Kidney capillary endothelial cell (primary cell): ENCODE measurements at regions not wholly inside any gene's neighbourhood (a gene's known extent, or its start where the extent isn't known, plus 50 kb on each side); places are given as distances from the start of the nearest gene placed in this dataset.

ENCODE experiments used
- DNase-seq: peaks from one replicate; pipeline ENCODE4 v3.0.0-alpha.2; 2018; ENCODE audit warnings: low spot score

DNA sequence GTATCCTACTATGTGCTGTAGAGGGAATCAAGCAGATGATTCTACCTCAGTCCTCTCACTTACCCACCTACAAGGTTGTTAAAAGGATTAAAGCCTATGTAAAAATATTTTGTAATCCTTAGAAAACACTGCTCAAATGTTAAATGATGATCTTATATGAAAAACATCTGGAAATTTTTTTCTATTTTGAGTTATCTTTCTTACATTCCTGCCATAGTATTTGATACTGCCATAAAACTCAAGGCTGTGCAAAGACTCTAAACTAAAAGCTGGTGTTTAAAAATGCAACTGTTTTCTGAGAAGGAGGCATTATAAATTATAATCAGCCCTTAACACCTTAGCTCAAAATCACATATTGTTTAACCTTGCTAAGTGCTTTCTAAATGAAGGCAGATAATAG lies 474.2 kb downstream of the PRELID2 start:
- DNase-seq = no peak

DNA sequence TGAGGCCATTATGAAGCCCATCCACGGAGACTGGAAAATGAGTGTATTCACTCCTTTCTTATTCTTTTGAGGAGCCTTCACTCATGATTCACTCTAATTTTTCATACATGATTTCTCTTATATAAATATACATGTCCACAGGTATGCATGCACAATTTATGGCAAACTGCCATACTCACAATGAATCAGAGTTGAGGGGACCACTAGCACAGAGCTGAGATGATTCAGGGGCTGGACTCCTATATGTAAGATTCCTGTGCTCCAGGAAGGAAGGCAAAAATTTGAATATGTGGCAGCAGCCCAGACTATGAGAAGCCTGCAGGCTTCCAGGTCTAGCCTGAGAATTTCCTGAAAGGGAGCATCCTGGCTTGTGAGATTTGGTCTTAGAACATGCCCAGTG lies 484.6 kb downstream of the PRELID2 start:
- peak; percentile 15 for DNase-seq

DNA sequence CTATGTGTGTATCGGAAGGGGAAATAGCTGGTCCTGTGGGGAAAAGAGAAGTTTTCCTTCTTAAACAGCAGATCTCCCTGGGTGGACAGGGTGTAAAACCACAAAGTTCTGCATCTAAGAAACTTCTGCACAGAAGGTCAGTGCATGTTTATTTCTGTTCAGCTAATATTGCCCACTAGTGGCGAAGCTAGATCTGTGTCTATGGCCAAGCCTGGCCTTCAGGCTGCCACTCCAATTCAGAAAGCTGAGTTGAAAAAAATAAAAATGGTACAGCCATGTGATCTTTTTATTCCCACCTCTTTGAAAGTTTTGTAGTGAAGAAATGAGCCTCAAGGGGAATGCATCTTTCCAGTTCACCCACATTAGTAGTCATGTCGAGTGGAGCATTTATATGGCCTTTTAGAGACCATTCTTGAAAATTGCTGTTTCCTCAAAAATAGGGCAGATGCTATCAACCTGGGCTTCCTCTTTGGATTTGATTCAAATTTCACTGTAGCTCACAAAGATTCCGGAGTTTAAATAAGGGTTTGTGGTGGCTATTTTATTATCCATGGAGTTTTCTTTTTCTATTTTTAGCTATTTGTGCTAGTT lies 488.0 kb downstream of the PRELID2 start:
- DNase-seq = peak; percentile 23

DNA sequence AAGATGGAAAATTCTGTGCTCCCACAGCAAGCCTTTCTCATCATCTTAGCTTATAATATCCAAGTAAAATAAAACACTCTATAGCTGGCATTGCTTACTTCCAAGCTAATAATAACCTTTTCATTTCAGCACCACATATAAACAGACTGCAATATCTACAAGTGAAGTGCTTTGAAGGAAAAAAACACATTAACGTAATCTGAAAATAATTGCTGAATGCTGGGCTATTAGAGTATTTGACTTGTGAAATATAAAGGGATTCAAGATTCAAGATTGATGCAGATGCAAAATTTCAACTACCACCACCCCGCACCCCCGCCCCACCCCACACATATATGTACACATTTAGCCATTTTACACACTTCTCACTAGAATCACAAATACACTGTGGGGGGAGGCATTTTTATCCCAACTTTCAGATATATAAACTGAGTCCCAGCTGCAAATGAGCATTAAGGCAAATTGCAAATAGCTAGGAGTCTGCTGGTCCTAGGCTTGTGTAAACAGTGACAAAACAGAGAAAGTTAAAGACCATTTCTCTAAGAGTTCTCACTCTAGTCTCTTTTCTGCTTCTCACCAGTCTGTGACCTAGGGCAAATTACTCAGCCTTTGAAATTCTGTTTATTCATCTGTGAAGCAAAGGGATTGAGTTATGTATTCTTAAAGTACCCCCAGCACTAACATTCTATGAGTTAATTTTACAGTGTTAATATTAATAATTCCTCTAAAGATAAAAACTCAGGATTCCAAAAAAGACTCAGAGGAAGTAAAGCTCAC lies 489.4 kb downstream of the PRELID2 start:
- DNase-seq = no peak

DNA sequence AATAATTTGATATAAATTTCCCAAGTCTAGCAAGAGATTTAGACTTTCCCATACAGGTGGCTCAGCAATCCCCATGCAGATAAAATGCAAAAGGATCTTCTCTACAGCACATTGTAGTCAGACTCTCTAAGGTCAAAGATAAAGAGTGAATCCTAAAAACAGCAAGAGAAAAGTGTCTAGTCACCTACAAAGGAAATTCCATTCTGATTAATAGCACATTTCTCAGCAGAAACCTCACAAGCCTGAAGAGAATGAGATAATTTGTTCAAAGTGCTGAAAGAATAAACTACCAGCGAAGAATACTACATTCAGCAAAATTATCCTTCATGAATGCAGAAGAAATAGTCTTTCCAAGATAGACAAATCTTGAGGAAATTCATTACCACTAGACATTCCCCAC lies 493.3 kb downstream of the PRELID2 start:
- no peak for DNase-seq

DNA sequence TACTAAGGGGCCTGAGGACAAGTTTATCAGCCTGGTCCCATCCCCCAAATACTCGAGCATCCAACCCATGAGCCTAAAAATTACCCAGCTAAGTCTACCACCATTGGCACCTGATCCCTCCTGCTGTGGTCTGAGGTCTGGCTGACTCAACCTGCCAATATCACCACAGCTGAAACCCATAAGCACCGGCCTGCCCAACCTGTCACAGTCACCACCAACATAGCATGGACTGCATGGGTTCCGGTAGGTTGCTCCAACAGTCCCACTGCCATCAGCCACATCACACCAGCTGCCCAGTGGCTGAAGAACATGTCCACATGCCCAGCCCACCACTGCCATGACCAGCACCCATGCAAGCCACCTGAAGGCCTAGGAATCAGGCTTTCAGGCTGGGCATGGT lies 495.0 kb downstream of the PRELID2 start:
- no peak for DNase-seq

DNA sequence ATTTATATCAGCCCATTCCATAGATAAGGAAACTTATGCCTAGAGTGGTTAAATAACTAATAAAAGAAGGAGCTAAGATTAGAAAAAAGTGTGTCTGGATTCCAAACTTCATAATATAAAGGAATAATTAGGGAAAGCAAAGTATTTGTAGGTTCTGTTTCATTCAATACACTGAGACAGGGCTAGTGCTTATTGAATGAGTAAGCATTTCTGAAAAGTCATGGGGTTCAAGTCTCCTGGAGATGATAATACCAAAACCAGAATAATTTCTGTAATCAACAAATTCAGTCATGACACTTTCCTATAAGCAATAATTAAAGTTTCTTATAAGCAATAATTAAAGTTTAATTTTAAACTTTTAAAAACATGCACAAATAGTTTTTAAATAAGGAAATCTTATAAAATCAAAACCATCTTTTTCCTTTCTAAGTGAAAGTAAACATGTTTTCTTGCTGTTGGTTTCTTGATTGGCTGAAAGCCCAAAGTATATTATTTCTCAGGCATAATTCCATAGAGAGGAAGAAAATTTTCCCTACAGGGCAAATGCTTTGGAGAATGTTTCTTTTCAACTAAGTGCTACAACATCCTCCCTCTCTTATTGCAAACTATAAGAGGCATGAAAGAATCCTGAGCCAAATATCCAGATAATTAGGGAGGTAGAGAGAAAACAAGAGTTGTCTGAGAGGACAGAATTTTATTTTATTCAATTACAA lies 510.2 kb downstream of the PRELID2 start:
- DNase-seq = no peak

DNA sequence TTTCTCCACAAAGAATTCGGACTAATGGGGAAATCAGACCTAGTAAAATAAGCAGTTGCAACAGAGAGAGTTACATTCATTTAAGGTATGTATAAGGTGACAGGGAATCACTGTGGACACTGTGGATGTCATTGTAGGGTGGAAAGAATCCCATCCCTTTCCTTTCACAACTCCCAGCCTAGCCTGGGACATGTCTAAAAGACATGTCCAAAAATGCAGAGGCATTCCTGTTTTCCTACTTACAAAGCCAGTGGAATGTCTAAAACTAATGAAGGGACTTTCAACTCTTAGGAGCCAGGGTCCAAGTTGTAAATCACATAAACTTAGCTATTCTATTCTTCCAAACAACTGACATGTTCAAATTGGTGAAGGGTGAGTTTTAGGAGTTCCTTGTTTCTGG lies 511.0 kb downstream of the PRELID2 start:
- DNase-seq = no peak

DNA sequence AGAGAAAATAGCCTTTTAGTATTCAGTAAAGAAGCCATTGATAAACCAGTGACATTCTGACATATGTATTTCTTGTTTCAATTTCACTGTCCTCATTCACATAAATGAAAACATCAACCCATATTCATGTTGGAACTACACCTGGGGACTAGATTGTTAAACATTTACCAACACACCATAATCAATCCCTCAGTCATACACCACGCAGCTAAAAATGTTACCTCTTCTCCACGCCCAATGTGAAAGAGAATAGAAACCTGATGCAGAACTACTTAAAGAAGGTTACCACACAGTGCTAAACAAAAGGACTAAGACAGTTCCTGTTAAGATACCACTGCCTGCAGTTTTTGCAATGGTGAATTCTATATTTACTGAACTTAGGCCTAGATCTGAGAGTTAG lies 518.9 kb downstream of the PRELID2 start:
- DNase-seq = no peak

DNA sequence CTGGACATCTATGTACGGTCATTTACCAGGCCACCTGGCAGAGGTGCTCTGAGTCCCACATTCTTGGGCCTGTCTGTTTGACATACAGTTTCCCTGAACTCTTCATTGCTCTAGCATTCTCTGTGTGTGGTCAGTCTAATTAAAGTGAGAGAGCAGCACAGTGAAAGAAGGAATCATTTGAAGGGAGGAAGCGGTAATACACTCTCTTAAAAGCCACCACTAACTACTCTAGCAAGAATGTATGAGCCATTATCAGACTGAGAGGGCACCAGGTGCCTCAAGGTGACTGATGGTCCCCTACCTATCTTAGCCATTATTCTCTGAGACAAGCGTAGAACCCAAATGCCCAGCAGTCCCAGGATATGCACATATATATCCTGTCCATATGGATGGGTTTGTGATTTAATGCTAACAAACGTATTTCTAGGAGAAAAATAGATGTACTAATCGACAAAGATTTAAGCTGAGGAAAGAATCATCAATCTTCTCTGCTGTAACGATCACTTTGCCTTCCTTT lies 527.2 kb downstream of the PRELID2 start:
- DNase-seq = no peak

DNA sequence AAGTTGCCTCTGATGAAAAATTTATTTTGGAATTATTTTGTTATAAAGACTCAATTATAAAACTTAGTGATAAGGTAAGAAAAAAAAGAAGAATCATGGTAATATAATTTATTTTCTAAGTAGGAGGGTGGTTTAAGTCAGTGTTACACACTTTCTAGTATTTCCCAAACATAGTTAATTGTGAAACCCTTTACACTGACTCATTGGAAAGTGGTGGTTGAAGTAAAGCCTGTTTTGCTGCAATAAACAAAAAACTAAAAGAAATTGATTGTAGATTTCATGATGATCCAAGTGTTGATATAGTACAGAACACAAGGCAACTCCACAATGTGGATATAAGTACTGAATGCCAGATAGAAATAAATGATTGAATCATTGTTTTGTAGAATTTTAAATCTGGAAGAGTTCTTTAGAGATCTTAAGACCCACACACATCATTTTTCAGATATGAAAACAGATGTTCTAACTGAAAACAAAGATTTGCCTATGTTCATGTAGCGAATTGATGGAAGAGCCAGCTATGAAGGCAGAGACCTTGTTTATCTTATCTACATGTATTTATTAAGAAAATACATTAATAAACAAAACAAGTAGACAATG lies 539.8 kb downstream of the PRELID2 start:
- no peak for DNase-seq

DNA sequence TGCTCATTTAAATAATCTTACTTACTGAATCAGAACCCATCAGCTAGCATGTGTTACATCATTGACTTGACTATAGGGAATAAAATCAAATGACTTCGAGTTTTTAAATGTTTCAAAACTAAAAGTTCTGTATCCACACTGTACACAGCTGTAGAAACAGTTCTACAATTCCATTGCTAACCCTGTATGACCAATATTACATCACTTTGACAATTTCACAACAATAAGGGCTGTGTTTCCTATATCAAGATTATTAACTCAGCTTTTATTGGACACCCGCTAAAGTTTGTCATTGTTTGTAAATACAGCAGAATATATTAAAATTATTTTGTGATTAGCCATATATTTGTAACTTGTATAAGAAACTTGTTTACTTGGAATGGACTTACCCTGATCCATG lies 540.8 kb downstream of the PRELID2 start:
- no peak for DNase-seq

DNA sequence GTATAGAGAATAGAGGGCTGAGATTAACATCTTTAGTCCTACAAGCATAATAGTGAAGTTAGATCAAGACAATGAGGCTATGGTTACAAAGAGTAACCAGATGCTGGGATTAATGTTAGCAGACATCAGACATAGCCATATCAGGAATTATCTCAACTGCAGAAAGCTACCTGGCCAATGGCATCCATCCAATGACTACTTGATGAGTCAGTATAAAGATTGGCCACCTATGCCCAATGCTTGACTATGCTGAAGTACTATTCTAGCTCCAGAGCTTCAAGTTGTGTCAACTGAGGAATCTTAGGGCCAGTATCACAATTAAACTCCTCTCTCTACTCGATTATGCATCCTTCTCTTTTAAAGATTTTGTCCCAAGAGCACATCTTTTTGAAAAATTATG lies 541.4 kb downstream of the PRELID2 start:
- DNase-seq = no peak

DNA sequence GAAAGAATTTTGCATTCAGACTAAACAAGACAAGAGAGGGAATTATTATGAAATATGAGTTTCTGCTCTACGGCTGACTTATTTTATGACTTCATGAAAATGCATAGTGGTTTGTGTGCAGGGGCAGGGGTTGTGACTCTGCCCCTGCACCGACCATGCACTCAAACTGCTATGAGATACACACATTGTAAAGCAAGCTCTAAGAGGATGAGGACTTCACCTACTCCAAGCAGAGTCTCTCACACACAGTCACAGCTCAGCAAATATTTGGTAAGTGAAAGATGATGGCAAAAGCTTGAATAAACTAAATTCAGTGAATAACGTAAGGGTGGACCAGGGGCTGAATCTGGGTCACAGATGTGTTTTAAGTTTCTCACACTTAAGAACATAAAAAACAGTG lies 542.9 kb downstream of the PRELID2 start:
- no peak for DNase-seq

DNA sequence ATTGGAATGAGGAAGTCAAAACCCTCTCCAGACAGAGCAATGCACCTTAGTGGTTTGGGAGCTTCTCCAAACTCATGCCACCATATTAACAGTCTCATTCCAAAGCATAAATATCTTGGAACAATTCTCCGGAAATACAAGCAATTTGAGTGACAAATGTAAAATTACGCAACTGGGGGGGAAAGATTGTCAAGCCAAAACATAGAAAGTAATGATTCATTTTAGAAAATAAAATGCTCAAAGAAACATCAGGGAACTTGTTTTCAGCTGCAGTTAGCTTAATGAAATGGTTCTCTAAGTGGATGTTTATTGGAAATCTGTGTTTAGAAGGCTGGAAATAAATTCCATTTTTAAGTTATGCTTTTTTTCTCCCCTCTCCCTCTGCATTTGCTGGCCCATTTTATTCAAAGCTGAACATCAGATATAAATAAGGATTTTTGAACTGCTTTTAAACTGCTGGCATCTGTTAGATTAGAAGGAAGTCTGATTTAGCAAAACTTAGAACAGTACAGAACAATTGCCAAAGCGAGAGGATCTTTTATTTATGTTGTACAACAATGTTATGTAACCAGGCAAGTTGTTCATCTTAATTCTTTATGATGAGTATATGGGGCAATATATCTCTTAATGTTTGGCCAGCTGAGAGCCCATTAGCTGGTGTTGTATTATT lies 551.9 kb downstream of the PRELID2 start:
- no peak for DNase-seq

DNA sequence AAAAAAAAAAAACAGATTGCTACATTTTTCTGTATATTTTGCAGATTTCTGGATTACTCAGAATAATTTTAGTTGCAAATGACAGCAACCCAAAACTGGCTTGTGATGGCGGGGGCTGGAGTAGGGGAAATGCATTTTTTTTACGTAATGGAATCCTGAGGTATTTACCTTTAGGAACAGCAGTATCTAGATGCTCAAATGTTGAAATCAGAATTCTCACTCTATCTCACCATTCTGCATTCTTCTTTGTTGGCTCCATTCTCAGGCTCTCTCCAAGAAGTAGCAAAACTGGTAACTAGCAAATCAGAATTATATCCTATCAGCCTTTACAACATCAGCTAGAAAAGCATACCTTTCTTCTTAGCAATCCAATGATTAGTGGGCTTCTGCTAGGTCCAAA lies 554.3 kb downstream of the PRELID2 start:
- no peak for DNase-seq

DNA sequence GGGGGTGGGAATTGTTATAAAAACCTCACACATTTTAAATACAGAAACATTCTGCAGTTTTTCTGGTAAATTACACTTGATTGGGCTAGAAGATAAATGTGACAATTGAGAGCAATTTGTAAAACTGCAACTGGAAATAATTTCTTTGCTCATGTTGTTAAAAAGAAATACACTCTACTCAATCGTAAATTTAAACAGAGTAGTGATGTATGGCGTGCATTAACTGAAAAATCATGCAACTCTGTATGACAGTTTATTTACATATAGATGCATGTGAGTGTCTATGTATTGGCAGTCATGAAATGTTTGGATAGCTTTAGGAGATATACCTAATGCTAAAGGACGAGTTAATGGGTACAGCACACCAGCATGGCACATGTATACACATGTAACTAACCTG lies 554.9 kb downstream of the PRELID2 start:
- no peak for DNase-seq

DNA sequence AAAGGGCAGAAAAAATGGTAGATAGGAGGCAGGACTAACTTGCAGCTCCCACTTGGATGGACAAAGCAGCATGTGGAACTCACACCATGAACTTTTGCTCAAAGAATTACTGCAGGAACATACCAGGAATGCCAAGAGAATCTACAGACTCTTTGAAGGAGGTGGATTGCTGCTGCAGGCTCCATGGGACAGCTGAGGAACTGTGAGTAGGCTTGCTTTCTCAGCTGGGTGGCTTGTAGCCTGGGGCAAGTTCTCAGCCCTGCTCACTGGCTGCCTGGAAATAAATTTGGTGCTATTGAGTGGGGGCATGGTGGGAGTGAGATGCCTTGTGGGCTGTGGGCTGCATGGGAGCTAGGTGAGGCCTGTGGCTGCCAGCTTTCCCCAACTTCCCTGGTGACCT lies 574.5 kb downstream of the PRELID2 start:
- no peak for DNase-seq

DNA sequence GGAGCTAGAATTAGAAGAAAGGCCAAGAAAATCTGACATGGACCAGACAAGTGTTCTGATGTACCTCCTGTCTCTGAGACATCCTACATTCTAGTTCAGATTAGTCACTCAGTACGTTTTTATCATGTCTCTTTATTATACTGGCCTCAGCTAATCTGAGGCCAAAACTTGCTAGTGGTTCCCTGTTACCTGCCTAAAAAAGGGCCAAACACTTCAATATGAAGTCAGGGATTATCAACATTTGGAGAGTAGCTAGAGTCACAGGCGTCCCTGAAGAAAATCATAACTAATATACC lies 587.4 kb downstream of the PRELID2 start:
- DNase-seq = no peak

DNA sequence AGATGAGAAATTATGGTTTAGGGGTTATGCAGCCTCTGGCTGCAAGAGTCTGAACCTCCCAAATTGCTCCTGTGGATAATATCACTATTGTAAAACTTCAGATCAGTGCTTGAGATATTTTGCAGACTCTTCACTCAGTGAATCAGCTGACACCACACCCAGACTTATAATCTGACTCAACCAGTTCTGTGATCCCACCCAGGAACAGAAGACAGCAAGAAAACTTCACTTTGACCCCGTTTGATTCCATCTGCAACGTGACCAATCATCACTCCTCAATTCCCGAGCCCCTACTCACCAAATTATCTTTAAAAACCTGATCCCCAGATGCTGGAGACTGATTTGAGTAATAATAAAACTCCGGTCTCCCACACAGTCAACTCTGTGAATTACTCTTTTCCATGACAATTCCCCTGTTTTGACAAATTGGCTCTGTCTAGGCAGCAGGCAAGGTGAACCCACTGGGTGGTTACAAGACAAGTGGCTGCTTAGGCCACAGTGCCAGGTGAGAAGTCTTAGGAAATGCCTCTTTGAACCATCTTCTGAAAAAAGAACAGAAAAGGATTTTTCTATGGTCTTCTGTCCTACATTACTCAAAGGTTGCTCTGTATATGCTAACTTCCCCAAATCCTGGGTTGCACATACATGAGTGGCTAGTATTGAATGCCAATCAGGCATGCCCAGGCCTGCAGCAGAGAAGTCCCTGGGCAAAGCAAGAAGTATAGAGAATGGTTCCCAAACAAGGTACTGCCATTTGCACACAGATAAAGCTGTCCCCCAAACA lies 588.0 kb downstream of the PRELID2 start:
- no peak for DNase-seq

DNA sequence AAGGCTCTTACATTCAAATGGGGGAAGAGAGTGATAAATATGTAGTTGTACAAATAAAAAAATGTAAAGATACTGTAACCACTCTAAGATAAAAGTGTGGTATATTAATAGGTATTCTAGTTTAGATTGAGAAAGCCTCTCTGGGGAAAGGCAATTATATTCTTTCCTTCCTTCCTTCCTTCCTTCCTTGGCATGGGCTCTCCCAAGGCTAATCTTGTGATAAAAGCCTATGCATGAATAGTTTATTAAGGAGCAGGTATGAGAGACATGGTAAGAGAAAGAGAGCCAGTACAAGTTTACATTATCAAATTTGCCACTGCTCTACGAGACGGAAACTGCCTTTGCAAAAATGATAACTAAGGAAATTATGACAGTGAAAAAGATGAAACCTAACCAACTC lies 588.8 kb downstream of the PRELID2 start:
- no peak for DNase-seq

DNA sequence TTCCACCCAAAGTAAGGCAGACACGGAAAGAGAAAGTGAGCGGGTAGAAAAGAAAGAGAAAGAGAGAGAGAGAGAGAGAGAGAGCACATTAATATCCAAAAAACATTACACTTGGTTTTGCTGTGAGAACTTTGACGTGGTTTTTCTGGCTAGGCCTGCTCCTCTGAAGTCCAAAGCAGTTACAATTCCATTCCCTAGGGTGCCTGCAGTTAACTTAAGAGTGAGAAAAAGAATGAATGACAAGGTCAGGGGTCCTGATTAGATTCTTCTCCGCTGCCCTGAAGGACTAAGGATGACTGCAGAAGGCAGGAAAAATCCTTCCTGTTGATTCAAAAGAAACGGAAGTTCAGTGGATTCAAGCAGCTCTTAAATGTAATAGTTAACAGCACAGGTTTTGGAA lies 589.8 kb downstream of the PRELID2 start:
- peak; percentile 23 for DNase-seq
